ENCODE measurements at regions not wholly inside any gene's neighbourhood (a gene's known extent, or its start where the extent isn't known, plus 50 kb on each side); places are given as distances from the start of the nearest gene placed in this dataset.

DNA sequence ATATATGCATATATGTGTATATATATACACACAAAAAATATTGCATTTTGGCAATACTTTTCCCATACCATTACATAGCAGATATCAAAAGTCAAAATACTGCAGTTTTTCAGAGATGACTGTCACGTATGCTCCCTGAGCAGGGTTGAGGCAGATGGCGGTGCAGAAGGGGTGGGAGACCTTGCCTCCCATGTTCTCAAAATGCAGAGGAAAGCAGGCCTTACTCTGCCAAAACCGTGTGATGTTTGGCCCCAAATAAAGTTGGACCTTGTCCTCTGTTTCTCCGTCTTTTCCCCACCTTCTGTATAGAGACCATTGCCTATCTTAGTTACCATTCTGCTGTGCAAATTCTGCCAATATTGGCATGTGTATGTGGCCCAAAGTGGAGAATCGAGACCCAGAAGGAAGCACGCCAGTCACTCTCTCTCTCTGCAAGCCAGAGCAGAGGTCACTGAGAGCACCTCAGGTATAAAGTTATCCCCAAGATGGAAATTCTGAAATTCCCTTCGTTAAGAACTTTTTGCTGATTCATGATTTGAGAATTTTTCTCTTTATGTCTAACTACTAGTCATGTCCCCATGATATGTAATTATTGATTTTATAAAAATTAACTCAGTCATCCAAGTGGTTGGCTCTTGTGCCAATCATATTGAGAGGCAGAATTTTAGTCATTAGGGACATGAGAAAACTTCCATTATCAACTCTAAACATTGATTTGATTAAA, 898.8 kb downstream of the EPHA4 start:
- DNase-seq, result no peak

DNA sequence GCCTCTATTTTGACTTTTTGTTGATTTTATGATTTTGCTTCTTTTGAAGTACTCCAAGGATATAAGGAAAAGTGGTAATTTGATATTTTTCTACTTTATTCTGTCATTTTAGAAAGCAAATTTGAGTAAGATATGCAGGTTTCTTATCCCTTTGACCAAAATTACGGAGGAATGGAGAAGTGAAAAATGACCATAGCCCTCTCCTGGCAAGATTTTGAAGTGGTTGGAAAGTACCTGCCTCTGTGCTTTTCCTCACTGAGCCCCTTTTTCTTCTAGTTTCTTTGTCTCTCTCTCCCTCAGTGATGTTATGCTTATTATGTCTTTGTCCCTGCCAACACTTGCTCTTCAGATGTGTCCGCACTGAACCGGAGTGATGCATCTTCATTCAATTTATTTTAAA, 898.1 kb downstream of the EPHA4 start:
- no peak for DNase-seq

DNA sequence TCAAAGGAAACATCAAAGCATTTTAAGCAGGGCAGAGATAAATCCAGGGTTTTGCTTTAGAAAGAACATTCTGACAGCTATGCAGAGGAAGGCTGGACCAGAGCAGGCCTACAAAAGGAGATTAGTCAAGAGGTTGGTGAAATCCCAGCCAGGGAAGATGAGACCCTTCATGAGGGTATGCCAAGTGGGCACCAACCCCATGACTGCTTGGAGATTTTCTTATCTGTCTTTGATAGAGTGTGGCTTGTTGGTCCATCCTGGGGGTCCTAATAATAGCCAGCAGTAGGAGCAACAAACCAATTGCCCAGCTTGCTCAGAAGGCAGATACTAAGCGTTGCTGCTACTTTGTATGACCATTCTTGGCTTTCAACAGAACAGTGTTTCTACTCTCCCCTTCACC, 895.4 kb downstream of the EPHA4 start:
- DNase-seq, result no peak

DNA sequence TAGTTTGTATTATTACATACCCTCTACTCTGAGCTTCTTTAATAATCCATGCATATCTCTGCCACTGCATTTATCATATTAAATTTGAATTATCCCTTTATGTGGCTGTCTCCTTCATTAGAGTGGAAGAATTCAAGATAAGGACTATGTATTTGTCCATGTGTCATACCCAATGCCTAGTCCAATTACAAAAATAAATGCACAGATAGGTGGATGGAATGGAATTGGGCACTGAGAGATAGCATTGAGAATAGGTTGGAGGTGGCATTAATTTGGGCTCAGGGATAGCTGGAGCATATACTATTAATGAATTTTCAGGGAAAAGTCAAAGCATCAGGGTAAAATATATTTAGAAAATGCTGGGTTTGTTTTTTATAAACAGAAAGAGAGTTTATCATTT, 893.2 kb downstream of the EPHA4 start:
- DNase-seq, result no peak

DNA sequence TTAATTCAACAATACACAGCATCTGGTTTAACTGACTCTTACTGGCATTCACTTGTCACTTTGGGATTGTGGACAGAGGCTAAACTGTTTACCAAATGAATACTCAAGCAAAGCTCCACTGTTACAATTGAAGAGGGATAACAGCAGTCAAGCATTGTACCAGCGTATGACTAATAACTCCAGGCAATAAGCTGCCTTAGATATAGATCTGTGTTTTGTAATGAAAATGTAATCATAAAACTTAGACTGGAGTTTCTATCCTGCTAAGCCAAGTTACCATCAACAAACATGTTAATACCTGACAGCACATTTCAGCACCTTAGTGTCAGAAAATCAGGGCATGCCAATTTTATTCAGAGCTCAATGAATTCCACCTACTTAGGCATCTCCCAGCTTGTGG, 889.5 kb downstream of the EPHA4 start:
- no peak for DNase-seq

DNA sequence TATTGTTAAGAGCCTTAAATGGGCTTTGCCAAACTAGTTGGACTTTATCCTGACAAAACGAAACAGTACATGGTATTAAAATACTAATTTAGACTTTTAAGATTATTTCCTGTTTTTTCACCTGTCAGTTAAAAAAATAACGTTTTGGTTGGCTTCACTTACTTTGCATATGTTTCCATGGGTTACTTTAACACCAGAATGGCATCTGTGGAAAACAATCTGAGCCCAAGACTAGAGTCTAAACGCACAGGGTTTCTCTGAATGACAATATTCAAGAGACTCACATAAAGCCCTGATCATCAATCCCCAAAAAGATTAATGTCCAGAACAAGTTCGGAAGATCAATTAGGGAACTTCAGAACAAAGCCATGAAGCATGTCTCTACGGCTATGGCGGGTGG, 888.0 kb downstream of the EPHA4 start:
- DNase-seq, result no peak

DNA sequence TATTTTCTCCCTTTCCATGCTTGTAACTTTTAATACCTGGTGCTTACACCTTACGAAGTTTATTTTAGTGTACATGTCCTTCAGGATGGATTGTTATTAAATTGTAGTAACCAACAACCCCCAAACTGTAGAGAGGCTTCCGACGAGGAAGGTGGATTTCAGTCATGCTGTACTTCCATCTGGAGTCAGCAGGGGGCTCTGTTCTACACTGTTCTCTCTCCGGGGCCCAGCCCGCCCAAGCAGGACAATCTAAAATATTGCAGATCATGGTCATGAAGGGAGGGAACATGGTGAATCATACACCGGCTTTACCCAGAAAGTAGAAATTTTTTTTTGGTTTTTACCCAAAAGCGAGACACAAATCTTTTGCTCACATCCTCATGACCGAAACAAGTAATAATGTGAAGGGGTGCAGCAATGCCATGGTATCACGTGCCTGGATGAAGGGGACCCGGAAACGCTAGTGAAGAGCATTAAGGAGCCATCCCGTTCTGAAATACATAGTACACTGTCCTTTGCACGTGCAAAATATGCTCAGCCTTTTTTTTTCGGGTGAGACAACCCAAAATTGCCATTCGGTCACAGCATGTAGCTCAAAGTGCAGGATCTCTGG, 884.8 kb downstream of the EPHA4 start:
- peak; percentile 59 for DNase-seq

DNA sequence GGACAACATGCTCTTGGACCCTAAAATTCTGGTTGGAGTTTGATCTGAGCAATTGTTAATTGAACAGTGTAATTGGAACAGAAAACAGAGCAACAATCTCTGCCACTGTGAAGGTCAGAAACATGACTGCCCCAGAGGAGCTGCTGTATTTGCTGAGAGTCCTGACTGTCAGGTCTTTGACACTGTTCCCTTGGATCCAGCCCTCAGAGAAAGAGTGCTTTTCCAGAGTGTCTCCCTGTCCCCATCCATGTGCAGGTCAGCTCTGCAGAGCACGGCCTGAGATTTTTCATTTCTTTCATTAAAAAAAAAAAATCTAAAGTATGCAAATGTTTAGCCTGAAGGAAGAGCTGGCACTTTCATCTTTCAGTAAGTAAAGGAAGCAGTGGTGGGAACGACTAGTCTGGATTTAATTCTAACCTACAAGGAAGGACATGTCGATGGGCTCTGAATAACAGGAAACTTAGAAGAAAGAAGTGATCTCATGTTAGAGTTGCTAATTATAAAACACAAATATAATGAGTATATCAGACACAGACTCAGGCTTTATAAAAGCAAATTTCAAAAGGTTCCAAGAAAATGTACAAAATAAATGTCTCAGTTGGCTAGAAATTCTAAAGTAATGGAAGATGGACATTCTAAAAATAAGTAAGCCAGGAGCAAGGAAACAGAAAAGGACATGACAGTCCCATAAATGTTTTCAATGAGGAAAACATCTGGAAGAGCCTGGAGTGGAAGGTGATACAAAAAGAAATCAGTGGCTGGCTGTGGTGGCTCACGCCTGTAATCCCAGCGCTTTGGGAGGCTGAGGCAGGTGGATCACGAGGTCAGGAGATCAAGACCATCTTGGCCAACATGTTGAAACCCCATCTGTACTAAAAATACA, 876.5 kb downstream of the EPHA4 start:
- DNase-seq, result no peak

DNA sequence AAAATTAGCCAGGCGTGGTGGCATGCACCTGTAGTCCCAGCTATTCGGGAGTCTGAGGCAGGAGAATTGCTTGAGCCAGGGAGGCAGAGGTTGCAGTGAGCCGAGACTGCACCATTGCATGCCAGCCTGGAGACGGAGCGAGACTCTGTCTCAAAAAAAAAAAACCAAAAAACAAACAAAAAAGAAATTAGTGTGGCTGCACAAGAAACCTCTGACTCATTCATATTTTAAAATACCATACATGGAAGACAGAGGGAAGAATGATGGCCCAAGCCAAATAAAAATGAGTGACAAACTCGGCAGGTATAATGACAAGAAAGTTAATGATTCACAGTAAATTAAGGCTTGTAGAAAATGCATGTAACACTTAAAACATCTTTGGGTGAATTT, 875.8 kb downstream of the EPHA4 start:
- DNase-seq, result no peak

DNA sequence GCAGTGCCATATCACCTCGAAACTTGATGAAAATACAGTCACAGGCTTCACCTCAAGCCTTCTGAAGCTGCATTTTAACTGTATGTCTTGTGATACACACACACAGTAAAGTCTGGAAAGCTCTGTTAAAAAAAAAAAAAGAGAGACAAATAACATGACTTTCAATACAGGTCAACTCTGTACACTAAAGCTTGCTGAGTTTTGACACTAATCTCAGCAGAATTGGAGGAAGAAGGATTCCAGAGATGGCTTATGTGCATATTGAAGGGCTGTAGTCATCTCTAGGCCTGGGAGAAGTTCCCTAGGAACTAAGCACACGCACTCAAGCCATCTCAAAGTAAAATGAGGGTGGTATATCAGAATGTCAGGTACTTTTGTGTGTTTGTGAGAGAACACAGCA, 875.1 kb downstream of the EPHA4 start:
- no peak for DNase-seq

DNA sequence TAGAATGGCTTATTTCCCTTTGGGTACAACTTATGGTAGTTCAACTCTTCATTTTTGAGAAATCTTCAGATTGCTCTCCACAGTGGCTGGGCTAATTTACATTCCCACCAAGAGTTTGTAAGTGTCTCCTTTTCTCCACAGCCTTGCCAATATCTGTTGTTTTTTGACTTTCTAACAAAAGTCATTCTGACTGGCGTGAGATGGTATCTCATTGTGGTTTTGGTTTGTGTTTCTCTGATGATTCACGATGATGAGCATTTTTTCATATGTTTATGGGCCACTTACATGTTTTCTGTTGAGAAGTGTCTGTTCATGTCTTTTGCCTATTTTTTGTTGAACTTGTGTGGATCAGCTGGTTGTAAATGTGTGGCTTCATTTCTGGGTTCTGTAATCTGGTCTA, 871.0 kb downstream of the EPHA4 start:
- no peak for DNase-seq

DNA sequence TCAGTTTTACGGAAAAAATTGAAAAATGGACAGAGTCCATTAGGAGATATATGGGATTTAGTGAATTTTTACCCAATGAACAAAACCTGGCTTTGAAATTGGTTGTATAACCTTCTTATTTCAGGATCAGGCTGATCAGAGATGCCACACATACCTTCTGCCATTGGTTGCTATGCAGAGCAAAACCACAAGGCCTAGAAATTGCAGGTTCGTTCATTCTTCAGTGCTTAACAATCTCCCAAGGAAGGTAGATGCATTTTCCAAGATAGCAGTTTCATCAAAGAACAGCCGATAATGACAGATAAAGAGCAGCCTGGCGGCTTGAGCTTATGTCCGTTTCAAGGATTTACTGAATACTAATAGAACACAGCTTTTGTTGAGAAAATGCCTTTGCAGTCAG, 868.8 kb downstream of the EPHA4 start:
- no peak for DNase-seq

DNA sequence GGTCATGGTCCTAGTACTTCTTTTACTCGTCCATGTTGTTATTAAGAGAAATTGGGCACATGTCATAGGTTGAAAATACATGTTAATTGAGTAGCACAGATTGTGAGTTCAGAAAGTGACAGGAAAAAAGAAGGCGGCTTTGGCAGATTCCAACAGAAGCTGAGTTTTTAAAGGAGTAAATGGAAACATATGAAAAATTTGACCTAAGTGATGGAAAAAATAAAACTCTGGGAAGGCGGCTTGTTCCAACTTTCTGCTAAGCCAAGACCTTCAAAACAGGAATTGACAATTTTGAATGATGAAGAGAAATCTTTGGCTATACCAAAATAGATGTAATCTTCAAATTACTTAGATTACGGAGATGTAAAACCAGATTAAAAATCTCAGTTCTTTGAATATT, 868.0 kb downstream of the EPHA4 start:
- no peak for DNase-seq

DNA sequence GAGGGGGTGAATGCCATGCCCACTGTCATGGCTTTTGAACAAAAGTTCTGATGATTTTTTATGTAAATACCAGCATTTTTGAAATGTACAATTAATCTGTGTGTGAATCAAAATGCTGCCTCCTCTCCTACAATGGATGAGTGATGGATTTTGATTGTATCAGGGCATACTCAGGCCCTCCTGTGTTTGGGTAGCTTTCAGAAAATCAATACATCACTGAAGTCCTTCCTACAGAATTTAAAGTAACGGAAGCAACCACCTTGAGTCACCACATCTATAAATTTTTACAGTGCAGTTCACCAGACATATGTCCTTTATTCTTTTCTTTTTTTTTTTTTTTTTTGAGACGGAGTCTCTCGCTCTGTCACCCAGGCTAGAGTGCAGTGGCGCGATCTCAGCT, 867.3 kb downstream of the EPHA4 start:
- DNase-seq, result no peak

DNA sequence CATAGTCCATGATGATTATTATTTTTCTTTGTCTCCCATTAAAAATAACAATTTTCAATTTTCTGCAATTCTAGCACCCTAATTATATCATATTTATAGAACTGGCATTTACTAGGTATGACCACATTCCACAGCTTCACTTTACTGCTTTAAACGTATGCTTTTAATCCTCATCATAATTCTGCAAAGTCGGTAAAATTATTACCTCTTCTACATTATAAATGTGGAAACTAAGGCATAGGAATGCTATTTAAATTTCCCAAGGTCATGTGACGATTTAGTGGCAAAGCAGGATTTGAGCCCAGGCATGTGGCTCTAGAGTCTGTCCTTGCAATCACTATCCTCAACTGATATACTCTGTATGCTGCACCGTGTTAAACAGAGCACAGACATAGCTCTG, 866.4 kb downstream of the EPHA4 start:
- no peak for DNase-seq

DNA sequence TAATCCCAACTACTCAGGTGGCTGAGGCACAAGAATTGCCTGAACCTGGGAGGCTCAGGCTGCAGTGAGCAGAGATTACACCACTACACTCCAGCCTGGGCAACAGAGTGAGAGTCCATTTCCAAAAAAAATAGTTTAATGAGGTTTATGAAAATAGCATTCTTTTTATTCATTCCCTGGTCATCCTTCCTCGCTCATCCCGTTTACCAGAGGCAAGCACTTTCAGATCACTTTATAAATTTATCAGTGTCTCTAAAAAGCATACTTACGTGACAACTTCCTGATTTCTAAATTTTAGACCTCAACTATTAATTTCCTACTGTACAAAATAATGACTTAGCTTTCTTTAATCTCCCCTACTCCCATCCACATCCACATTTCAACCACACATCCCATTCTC, 864.8 kb downstream of the EPHA4 start:
- no peak for DNase-seq

DNA sequence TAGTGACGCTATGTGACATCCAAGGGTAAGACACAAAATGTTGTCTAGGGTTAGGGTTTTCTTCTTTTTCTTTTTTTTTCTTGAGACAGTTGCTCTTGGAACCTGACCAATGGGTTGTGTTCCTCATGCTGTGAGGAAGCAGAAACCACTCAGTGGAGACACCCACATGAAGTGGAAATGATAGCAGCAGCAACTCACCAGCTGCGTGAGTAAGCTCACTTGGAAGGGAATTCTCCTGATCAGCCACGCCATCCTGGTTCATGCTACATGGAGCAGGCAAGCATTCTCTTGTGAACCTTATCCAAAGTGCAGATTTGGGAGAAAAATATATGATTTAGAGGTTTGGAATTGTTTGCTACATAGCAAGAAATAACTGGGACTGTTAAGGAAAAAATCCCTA, 863.7 kb downstream of the EPHA4 start:
- no peak for DNase-seq

DNA sequence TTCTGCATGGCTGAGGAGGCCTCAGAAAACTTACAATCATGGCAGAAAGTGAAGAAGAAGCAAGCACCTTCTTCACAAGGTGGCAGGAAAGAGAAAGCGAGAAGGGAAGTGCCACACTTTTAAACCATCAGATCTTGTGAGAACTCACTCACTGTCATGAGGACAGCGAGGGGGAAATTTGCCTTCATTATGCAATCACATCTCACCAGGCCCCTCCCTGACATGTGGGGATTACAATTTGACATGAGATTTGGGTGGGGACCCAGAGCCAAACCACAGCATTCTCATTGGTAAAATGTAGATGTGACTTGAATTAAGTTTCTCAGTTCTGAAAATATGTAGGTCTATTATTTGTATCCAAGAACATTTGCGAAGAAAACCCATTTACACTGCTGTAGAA, 854.8 kb downstream of the EPHA4 start:
- no peak for DNase-seq

DNA sequence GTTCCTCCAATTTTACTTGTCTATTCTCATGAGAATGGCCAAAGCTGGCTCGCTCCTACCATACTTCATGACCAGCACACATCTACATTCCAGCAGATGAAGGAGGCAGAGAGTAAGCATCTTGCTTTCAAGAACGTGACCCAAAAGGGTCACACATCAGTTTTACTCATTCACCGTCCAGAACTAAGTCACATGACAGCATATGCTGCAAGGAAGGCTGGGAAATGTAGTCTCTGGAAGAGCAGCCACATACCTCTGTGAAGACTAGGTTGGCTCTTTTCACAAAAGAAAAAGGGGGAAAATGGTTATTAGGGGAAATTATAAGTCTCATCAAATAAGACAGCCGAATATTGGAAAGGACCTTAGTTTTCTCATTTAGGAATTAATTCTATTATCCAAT, 835.3 kb downstream of the EPHA4 start:
- DNase-seq, result no peak

DNA sequence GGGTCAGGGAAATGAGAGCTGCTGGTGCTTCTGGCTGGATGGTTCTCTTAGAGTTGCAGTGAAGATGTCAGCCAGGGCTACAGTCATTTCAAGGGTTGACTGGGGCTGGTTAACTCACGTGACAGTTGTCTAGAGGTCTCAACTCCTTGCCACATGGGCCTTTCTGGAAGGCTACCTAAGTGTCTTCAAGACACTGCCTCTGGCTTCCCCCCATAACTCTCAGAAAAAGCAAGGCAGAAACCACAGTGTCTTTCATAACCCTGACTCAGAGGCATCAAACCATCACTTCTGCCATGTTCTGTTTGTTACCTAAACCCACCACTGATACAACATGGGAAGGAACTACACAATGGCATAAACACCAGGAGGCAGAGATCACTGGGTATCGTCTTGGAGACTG, 828.9 kb downstream of the EPHA4 start:
- no peak for DNase-seq

DNA sequence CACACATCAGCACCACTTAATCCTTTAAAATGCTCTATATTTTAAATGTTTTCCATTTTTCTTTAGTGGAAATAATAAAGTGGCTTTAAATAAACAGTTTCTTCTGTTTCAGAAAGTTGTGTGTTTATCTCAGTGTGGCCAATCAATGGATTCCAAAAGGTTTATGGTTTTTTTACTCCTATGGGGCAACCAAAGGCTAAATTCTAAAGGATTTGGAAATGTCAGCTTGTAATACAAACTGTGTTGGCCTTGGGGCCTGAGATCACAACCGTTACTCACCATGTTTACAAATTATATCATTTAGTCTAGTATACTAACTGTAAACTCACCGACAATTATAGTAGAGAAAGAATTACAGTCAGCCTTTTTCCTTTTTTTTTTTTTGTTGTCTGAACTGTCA, 827.2 kb downstream of the EPHA4 start:
- no peak for DNase-seq

DNA sequence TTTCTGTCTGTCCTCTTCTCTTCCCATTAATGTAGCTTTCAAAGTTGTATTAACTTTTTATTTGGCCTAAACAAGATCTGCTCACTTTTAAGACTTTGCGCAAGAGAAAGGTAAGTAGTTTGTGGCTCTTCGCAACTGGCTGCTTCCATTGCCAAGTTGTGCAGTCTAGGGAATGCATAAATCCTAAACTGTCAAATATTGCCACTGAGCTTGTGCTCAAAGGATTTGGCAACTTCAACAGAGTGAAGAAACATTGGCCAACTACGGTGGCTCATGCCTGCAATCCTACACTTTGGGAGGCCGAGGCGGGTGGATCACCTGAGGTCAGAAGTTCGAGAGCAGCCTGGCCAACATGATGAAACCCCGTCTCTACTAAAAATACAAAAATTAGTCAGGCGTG, 826.4 kb downstream of the EPHA4 start:
- no peak for DNase-seq

DNA sequence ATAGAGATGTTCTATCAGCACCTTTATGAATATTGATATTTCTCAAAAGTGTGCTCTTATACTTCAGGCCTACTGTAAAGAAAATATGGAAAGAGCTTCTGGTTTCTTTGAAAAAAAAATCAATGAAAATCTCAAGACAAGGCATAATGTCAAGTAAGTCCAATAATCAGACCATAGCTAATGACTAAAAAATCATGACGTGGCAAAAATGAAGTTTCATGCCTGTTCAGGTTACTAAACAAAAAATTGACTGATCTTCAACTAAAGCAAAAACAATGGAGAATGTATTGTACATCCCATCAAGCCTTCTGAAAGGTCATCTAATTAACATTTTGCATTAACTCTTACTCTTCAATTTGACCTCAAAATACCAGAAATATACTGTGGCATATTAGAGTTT, 824.4 kb downstream of the EPHA4 start:
- DNase-seq, result no peak

DNA sequence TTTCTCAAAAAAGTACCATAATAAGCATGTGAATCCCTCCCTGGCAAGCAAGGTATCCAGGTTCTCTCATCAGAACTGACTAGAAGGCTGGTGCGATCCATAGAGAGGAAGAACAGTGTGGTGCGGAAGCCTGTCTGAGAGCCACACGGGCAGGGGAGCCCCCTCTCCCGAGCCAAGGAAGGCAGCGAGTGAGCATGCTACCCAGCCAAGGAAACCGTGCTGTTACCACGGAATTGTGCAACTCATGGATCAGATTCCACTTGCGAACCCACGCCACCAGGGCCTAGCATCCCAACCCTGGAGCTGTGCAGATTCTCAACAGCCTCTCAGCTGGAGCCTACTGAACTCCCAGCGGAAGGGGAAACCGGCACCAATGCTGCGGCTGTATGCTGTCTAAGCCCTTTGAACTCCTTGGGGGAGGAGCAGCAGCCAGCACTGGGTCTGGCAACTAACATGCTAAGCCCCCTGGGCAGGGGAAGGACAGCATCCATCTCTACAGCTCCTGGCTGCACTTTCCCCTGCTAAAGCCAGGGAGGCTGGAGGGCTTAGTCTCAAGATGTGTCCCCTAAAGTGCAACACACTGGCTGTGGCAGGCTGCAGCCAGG, 823.1 kb downstream of the EPHA4 start:
- no peak for DNase-seq

Data from CD4-positive, alpha-beta T cell treated with Interleukin-4 for 4 hours (primary cell).